AG09309 (cell line): ENCODE measurements at regions not wholly inside any gene's neighbourhood (a gene's known extent, or its start where the extent isn't known, plus 50 kb on each side); places are given as distances from the start of the nearest gene placed in this dataset.

Source experiments
- DNase-seq: peaks from one replicate; pipeline ENCODE4 v3.0.0-alpha.2; 2010; ENCODE audit warnings: low read depth
- H3K4me3 ChIP-seq: 2 replicates; pipeline ENCODE4 v1.5.1; 2011; ENCODE audit warnings: mild to moderate bottlenecking, low read depth, low read length, moderate library complexity; ENCODE audit not compliant: control insufficient read depth
- TF ChIP-seq, protein P1 (sequence below): IDR thresholded peaks from 2 replicates; pipeline ENCODE4 v1.5.1; 2011; ENCODE audit warnings: mild to moderate bottlenecking, low read depth, low read length, inconsistent platforms; ENCODE audit not compliant: insufficient read depth, control insufficient read depth; ENCODE audit errors: missing control alignments

DNA sequence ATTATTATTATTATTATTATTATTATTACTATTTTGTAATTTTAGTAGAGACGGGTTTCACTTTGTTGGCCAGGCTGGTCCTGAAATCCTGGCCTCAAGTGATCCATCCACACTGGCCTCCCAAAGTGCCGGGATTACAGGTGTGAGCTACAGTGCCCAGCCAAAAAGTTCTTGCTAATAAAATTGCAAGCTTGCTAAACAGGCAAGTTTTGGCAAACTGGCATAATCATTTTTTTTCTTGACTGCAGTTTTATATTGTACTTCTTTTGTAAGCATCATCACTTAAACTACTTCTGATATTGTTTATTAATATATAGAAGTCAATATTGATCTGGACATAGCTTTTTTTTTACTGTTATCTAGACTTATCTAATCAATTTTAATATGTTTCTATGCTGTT is 536.4 kb downstream of the LRFN5 start:
- H3K4me3 ChIP-seq: no peak overlapping the region
- TF ChIP-seq, protein P1, sequence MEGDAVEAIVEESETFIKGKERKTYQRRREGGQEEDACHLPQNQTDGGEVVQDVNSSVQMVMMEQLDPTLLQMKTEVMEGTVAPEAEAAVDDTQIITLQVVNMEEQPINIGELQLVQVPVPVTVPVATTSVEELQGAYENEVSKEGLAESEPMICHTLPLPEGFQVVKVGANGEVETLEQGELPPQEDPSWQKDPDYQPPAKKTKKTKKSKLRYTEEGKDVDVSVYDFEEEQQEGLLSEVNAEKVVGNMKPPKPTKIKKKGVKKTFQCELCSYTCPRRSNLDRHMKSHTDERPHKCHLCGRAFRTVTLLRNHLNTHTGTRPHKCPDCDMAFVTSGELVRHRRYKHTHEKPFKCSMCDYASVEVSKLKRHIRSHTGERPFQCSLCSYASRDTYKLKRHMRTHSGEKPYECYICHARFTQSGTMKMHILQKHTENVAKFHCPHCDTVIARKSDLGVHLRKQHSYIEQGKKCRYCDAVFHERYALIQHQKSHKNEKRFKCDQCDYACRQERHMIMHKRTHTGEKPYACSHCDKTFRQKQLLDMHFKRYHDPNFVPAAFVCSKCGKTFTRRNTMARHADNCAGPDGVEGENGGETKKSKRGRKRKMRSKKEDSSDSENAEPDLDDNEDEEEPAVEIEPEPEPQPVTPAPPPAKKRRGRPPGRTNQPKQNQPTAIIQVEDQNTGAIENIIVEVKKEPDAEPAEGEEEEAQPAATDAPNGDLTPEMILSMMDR: no peak
- DNase-seq: no peak

DNA sequence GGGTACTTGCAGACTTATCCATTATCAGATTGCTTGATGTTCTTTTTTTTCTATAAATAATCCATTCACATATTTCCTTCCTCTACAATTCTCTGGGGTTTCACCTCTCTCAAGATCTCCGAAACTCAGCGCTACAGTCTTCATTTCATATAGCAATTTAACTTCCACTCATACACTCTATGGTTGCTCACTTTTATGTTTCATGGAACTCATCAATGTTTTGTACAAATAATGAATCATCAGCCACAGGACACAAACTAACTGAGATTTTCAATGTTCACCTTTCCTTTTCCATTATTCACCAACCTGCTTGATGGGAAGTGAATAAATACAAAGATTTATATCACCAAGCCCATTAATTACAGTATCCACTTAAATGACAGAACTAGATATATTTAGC is 534.7 kb downstream of the LRFN5 start:
- TF ChIP-seq, protein P1: no peak
- DNase-seq: no peak
- no peak overlapping the region for H3K4me3 ChIP-seq

DNA sequence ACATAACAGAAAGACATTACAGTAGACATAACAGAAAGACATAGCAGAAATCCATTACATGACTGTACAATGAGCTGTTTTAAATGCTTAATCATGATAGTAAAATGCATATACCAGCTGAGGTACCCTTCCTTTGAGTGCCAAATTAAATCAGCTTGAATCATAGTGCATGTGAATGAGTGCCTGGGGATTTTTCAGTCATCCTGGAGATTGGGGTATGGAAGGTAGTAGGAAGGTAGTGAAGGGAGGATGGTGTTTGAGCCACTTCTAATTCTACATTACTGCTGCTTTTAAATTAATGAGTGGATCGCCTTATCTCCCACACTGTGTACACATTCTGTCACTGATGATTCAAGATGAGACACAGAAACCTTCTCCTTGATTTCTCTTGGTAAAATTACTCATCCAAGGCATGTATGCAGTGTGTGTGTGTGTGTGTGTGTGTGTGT is 534.2 kb downstream of the LRFN5 start:
- TF ChIP-seq, protein P1: no peak
- DNase-seq: peak; percentile 54
- no peak overlapping the region for H3K4me3 ChIP-seq

DNA sequence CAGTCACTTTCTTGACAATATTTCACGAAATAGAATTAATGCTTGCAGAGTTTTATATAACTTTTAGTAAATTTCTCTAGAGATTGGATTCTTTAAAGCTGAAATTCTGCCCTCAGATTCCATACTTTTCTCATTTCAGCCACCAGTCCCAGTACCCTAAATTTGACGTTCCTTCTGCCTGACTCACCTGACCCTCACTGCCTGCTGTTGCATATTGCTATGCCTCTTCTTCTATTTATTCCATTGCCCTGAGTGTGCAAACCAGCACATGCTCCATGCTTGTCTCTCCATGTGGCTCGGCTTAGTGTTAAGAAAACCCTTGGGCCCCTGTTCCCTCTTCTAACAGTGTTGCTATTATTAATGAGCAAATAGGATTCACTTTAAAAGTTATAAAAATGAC is 533.3 kb downstream of the LRFN5 start:
- TF ChIP-seq, protein P1: no peak
- DNase-seq: no peak
- H3K4me3 ChIP-seq: no peak overlapping the region

DNA sequence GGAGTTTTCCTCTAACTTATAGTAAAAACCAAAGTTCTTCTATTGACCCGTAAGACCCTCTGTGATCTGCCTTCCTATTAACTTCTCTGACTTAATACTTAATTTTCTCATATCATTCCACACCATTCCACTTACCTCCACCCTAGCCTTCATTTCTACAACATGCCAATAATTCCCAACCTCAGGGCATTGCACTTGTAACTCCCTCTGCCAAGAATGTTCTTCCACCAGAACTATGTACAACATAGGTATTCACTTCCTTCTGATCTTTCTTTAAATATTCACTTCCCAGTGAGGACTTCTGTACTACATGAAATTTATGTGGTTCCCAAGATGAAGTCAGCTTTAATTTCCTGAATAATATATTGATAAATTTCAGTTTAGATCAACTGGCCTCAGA is 531.7 kb downstream of the LRFN5 start:
- DNase-seq: no peak
- no peak overlapping the region for H3K4me3 ChIP-seq
- TF ChIP-seq, protein P1: no peak

DNA sequence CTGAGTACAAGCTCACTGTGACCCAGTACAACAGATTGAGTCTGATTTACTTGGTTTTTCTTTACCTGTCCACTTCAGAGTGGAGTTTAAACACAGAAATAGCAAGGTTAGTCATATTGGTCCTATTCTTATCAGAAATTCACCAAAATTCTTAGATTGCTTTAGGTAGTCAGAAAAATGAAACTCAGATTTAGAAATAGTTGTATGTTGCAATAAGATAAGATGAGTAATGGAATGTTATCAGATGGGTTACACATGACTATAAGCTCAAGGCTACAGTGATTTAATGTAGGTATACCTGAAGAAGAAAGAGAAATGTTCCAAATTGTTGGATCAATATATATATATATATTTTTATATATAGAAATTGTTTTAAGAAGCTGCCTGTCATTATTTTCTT is 524.1 kb downstream of the LRFN5 start:
- TF ChIP-seq, protein P1: no peak
- no peak for DNase-seq

DNA sequence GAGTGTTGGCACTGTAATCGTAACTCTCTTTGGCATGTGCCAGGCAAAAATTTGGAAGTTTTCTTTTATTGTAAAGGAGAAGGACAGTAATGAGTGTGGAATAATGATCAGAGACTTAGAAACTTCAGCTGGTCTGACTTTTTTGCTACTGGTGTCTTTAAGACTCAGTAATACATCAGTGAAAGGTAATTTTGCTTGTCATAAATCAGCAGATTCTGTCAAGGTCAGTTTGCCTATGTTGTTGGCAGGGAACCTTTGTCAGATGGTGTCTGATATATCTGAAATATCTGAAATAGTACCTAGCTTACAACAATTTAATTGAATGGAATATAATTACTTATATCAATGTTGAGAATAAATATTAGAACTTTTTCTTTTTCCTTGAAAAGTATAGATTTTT is 516.9 kb downstream of the LRFN5 start:
- no peak for DNase-seq
- H3K4me3 ChIP-seq: no peak overlapping the region
- TF ChIP-seq, protein P1: no peak

More for the DNA sequence above, 524.1 kb downstream of the LRFN5 start:
- no peak overlapping the region for H3K4me3 ChIP-seq
